ENCODE measurements at regions not wholly inside any gene's neighbourhood (a gene's known extent, or its start where the extent isn't known, plus 50 kb on each side); places are given as distances from the start of the nearest gene placed in this dataset.

GRCh38 chr5:90287036-90287435 is 122.5 kb downstream of the CETN3 start:
- H3K36me3 ChIP-seq = no peaks in the 10 kb centered on the region
- intact Hi-C loops (cut with micrococcal nuclease) = no loop called here
- TF ChIP-seq, protein P1, sequence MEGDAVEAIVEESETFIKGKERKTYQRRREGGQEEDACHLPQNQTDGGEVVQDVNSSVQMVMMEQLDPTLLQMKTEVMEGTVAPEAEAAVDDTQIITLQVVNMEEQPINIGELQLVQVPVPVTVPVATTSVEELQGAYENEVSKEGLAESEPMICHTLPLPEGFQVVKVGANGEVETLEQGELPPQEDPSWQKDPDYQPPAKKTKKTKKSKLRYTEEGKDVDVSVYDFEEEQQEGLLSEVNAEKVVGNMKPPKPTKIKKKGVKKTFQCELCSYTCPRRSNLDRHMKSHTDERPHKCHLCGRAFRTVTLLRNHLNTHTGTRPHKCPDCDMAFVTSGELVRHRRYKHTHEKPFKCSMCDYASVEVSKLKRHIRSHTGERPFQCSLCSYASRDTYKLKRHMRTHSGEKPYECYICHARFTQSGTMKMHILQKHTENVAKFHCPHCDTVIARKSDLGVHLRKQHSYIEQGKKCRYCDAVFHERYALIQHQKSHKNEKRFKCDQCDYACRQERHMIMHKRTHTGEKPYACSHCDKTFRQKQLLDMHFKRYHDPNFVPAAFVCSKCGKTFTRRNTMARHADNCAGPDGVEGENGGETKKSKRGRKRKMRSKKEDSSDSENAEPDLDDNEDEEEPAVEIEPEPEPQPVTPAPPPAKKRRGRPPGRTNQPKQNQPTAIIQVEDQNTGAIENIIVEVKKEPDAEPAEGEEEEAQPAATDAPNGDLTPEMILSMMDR (IDR thresholded peaks at IDR 0.05; ENCODE audit: borderline replicate concordance) = no peak

DNA sequence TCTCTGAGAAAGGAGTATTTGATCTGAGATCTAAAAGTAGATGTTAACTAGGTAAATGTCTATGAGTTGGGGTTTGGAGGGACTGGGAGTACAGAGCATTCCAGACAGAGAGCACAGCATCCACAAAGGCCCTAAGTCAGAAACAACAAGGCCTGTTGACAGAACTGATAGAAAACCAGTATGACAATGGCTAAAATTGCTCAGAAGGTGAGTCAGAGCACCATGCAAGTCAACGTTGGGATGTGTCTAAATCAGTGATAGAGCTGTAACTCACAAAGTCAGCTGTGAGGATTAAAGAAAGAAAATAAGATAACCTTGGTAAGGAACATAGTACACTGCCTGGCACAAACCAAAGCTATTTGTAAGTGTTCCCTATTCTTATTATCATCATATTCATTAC is 124.0 kb downstream of the CETN3 start:
- Histone ChIP-seq H3K27me3 (ENCODE audit: low read depth) (no peaks in the 10 kb centered on the region), H3K27ac (replicated peaks) (no peak overlapping the region), H3K36me3 (no peaks in the 10 kb centered on the region), H3K4me1 (no peaks in the 10 kb centered on the region), H3K4me3 (no peak overlapping the region), H3K9me3 (replicated peaks) (no peaks in the 10 kb centered on the region)
- TF ChIP-seq, protein P1 (IDR thresholded peaks at IDR 0.05; ENCODE audit: borderline replicate concordance) = no peak
- DNase-seq = no peak
- intact Hi-C loops (cut with micrococcal nuclease) = no loop called here

More at GRCh38 chr5:90287036-90287435, 122.5 kb downstream of the CETN3 start:
- no peaks in the 10 kb centered on the region for H3K9me3 ChIP-seq (replicated peaks)
- DNase-seq = no peak
- no peak overlapping the region for H3K27ac ChIP-seq (replicated peaks)
- H3K4me1 ChIP-seq = no peaks in the 10 kb centered on the region
- no peak overlapping the region for H3K4me3 ChIP-seq
- no peaks in the 10 kb centered on the region for H3K27me3 ChIP-seq (ENCODE audit: low read depth)

DNA sequence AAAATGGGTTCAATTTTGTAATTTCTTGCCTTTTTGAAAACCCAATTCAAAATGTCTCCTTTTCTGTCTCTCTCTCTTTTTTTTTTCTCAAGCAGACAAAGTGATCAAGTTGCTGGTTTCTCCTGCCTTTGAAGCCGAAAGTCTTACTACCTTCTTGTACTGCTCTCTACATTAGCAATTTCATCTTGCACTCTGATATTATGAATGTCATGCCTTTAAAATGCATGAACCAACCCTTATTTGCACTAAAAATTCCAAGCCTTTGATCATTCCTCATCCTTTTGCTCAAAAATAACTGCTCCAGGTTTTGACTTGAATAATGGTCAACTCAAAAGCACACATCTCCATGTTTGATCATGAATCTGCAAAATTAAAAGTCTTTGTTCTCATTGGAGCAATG is 125.2 kb downstream of the CETN3 start:
- no peak overlapping the region for H3K27ac ChIP-seq (replicated peaks)
- H3K27me3 ChIP-seq (ENCODE audit: low read depth) = no peaks in the 10 kb centered on the region
- H3K4me3 ChIP-seq = no peak overlapping the region
- TF ChIP-seq, protein P1 (IDR thresholded peaks at IDR 0.05; ENCODE audit: borderline replicate concordance) = no peak
- H3K9me3 ChIP-seq (replicated peaks) = no peaks in the 10 kb centered on the region
- DNase-seq = no peak
- no peaks in the 10 kb centered on the region for H3K36me3 ChIP-seq
- intact Hi-C loops (cut with micrococcal nuclease) = no loop called here
- H3K4me1 ChIP-seq = no peaks in the 10 kb centered on the region

- TF ChIP-seq, protein P1 (IDR thresholded peaks at IDR 0.05; ENCODE audit: borderline replicate concordance) = no peak
- intact Hi-C loops (cut with micrococcal nuclease) = no loop called here
Observed at GRCh38 chr5:90279091-90279490, 130.5 kb downstream of the CETN3 start.

GRCh38 chr5:90274216-90274615 is 135.3 kb downstream of the CETN3 start:
- DNase-seq = no peak
- TF ChIP-seq, protein P1 (IDR thresholded peaks at IDR 0.05; ENCODE audit: borderline replicate concordance) = no peak
- Histone ChIP-seq H3K4me1 (no peaks in the 10 kb centered on the region), H3K27ac (replicated peaks) (no peak overlapping the region), H3K36me3 (no peaks in the 10 kb centered on the region), H3K4me3 (no peak overlapping the region), H3K27me3 (ENCODE audit: low read depth) (no peaks in the 10 kb centered on the region), H3K9me3 (replicated peaks) (peaks cover 4% of the 10 kb centered on the region)
- intact Hi-C loops (cut with micrococcal nuclease) = no loop called here

More at GRCh38 chr5:90279091-90279490, 130.5 kb downstream of the CETN3 start:
- no peaks in the 10 kb centered on the region for H3K9me3 ChIP-seq (replicated peaks)
- H3K4me1 ChIP-seq = no peaks in the 10 kb centered on the region
- H3K36me3 ChIP-seq = no peaks in the 10 kb centered on the region
- no peak overlapping the region for H3K27ac ChIP-seq (replicated peaks)
- H3K27me3 ChIP-seq (ENCODE audit: low read depth) = no peaks in the 10 kb centered on the region
- H3K4me3 ChIP-seq = no peak overlapping the region
- DNase-seq = no peak

Measured in left ventricle myocardium inferior (tissue), 1 donor.